ENCODE measurements at regions not wholly inside any gene's neighbourhood (a gene's known extent, or its start where the extent isn't known, plus 50 kb on each side); places are given as distances from the start of the nearest gene placed in this dataset.

DNA sequence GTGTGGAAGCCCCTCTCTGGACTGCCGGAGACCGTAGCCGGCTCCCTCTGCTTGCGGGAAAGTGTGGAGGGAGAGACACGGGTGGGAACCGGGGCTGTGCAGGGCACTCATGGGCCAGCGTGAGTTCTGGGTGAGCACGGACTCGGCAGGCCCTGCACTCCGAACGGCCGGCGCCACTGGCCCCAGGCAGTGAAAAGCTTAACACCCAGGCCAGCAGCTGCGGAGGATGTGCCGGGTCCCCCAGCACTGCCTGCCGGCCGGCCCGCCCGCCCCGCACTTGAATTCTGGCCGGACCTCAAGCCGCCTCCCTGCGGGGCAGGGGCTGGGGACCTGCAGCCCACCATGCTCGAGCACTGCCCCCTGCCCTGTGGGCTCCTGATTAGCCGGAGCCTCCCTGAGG, 147.0 kb downstream of the FGF9 start:
- Histone ChIP-seq H3K27ac (ENCODE audit: low read depth, low read length) (no peak overlapping the region), H3K27me3 (ENCODE audit: control insufficient read depth, insufficient read depth, low read length) (no peaks in the 10 kb centered on the region; the same call in 1 of the 2 replicates), H3K4me3 (ENCODE audit: low read depth, low read length) (no peak overlapping the region), H3K36me3 (ENCODE audit: control insufficient read depth, insufficient read depth, low read length) (no peaks in the 10 kb centered on the region), H3K4me1 (ENCODE audit: control insufficient read depth, insufficient read depth, low read length) (no peaks in the 10 kb centered on the region), H3K9ac (ENCODE audit: low read length) (no peak overlapping the region), H3K9me3 (ENCODE audit: control insufficient read depth, insufficient read depth, low read depth, low read length) (peaks cover 14% of the 10 kb centered on the region; the same call in 1 of the 2 replicates)

DNA sequence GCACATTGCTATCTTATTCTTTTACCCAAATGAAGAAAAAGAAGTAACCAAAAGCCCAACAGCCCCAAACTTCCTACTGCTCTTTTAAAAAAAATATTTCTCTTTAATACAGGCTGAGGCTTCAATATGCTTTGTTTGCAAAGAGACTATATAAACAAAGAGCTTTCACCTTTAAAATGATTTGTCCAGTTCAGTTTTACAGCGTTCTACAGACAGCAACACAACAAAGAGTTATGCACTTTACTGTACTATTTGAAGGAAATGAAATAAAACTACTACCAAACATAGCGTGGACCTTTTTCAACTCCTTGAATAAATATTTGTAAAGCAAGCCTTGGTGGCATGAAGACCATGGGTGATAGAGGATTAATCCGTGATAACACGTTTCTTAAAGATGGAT, 151.2 kb downstream of the FGF9 start:
- no peak overlapping the region for H3K4me3 ChIP-seq (ENCODE audit: low read depth, low read length)
- no peaks in the 10 kb centered on the region for H3K36me3 ChIP-seq (ENCODE audit: control insufficient read depth, insufficient read depth, low read length)
- no peak overlapping the region for H3K9ac ChIP-seq (ENCODE audit: low read length)
- H3K27me3 ChIP-seq (ENCODE audit: control insufficient read depth, insufficient read depth, low read length): no peaks in the 10 kb centered on the region
- no peak overlapping the region for H3K27ac ChIP-seq (ENCODE audit: low read depth, low read length)
- H3K9me3 ChIP-seq (ENCODE audit: control insufficient read depth, insufficient read depth, low read depth, low read length): peaks cover 10% of the 10 kb centered on the region; the same call in 1 of the 2 replicates
- no peaks in the 10 kb centered on the region for H3K4me1 ChIP-seq (ENCODE audit: control insufficient read depth, insufficient read depth, low read length)

DNA sequence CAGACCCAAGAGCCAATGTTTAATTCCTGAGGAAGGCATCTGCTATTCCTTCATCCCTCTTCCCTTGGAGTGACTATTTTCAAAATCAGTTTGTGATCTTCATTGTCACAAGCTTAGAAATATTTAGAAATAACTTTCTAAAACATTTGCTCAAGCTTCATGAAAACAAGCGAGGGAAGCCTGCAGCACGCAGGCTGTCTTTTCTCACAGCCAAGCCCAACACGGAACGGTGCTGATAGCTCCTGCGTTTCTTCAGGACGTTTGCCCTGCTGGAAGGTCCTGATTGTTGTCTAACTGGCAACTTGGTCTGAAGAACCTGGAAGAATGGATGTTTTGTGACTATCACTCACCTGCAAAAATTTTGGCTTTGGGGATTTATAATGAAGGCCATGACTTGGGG, 152.5 kb downstream of the FGF9 start:
- H3K9ac ChIP-seq (ENCODE audit: low read length): no peak overlapping the region
- H3K4me1 ChIP-seq (ENCODE audit: control insufficient read depth, insufficient read depth, low read length): no peaks in the 10 kb centered on the region
- 0 out of 2 replicates have a peak, but pooled peaks cover 3% of the 10 kb centered on the region for H3K9me3 ChIP-seq (ENCODE audit: control insufficient read depth, insufficient read depth, low read depth, low read length)
- no peak overlapping the region for H3K4me3 ChIP-seq (ENCODE audit: low read depth, low read length)
- no peaks in the 10 kb centered on the region for H3K27me3 ChIP-seq (ENCODE audit: control insufficient read depth, insufficient read depth, low read length)
- H3K36me3 ChIP-seq (ENCODE audit: control insufficient read depth, insufficient read depth, low read length): no peaks in the 10 kb centered on the region
- no peak overlapping the region for H3K27ac ChIP-seq (ENCODE audit: low read depth, low read length)

DNA sequence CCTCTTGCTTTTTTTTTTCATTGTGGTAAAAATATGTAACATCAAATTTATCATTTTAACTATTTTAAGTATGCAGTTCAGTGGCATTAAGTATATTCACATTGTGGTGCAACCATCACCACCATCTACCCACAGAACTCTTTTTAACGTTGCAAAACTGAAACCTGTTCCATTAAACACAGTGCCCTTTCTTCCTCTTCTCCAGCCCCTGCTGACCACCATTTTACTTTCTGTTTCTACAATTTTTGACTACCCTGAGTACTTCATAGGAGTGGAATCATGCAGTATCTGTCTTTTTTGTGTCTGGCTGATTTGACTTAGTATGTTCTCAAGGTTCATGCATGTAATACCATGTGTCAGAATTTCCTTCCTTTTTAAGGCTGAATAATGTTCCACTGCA, 153.1 kb downstream of the FGF9 start:
- no peak overlapping the region for H3K27ac ChIP-seq (ENCODE audit: low read depth, low read length)
- H3K4me1 ChIP-seq (ENCODE audit: control insufficient read depth, insufficient read depth, low read length): no peaks in the 10 kb centered on the region
- H3K27me3 ChIP-seq (ENCODE audit: control insufficient read depth, insufficient read depth, low read length): no peaks in the 10 kb centered on the region
- H3K9ac ChIP-seq (ENCODE audit: low read length): no peak overlapping the region
- H3K4me3 ChIP-seq (ENCODE audit: low read depth, low read length): no peak overlapping the region
- H3K36me3 ChIP-seq (ENCODE audit: control insufficient read depth, insufficient read depth, low read length): no peaks in the 10 kb centered on the region
- H3K9me3 ChIP-seq (ENCODE audit: control insufficient read depth, insufficient read depth, low read depth, low read length): no peaks in the 10 kb centered on the region

DNA sequence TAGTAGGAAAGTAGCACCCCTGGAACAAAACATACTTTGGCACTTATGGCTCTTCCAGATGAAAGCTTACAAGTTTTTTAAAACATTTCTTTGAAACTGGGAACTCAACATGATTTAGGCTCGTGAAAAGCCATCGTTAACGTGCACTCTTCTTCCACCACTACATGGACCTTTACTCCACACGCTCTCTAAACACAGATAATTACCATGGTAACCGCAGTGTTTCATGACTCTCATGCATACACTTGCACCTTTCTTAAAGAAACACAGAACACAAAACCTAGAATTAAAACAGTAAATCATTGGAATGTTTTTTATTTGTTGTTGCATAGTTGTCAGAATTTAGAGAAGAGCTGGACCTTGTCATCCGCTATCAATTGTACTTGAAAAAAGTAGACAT, 154.3 kb downstream of the FGF9 start:
- Histone ChIP-seq H3K27me3 (ENCODE audit: control insufficient read depth, insufficient read depth, low read length) (no peaks in the 10 kb centered on the region), H3K36me3 (ENCODE audit: control insufficient read depth, insufficient read depth, low read length) (no peaks in the 10 kb centered on the region), H3K9me3 (ENCODE audit: control insufficient read depth, insufficient read depth, low read depth, low read length) (no peaks in the 10 kb centered on the region), H3K4me3 (ENCODE audit: low read depth, low read length) (no peak overlapping the region), H3K27ac (ENCODE audit: low read depth, low read length) (no peak overlapping the region), H3K4me1 (ENCODE audit: control insufficient read depth, insufficient read depth, low read length) (no peaks in the 10 kb centered on the region), H3K9ac (ENCODE audit: low read length) (no peak overlapping the region)

DNA sequence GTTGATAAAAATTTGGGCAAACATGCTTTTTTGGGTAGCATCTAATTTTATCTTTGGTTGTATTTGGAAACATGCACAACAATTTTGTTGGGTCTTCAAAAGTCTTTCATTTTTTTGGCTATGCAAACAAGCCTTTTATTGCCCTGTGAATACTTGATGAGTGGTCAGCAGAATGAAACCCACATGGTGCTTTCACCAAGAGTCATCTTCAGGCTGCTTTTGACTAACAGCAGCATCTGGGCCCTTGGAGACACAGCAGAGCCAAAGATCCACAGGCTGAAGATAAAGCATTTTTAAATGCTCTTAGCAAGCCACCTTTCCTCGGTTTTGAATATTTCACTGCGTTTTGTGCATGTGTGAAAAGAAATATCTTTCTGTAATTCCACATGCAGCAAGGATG, 154.9 kb downstream of the FGF9 start:
- Histone ChIP-seq H3K9ac (ENCODE audit: low read length) (no peak overlapping the region), H3K36me3 (ENCODE audit: control insufficient read depth, insufficient read depth, low read length) (no peaks in the 10 kb centered on the region), H3K27ac (ENCODE audit: low read depth, low read length) (no peak overlapping the region), H3K4me3 (ENCODE audit: low read depth, low read length) (no peak overlapping the region), H3K27me3 (ENCODE audit: control insufficient read depth, insufficient read depth, low read length) (no peaks in the 10 kb centered on the region), H3K4me1 (ENCODE audit: control insufficient read depth, insufficient read depth, low read length) (no peaks in the 10 kb centered on the region), H3K9me3 (ENCODE audit: control insufficient read depth, insufficient read depth, low read depth, low read length) (no peaks in the 10 kb centered on the region)

DNA sequence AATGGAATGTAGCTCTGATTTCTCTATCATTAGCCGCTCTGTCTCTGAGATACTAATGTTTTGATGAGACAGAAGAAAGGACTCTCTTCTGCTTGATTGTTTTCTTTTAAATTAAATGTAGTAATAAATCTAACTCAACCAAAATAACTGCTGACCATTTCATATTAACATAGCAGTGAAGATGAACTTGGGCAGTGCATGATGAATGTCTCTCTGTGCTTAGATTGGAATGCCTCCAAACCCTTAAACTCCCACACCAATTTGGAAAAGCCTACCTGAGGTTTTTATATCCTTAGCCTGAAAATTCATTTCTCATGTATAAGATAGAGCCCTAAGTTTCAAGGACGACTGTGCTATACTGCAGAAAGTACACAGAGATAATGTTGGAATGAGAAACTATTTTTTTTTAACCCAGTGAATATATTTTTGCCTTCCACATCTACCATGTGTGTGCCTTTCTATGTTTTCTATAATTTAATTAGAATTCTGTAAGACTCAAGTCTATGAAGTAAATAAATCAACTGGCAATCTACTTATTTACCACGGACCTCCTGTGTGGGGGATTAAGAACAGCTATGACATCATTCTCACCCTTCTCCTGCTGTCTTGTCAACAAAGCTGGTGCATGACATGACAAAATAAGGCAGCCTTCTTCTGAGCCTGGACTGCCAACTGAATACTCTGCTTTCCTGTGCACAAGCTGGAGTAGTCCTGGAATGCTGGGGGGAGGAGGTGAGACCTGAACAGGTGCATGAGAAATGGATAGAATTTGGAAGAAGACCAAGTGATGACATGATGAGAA, 155.5 kb downstream of the FGF9 start:
- Histone ChIP-seq H3K27ac (ENCODE audit: low read depth, low read length) (no peak overlapping the region), H3K4me3 (ENCODE audit: low read depth, low read length) (no peak overlapping the region), H3K27me3 (ENCODE audit: control insufficient read depth, insufficient read depth, low read length) (no peaks in the 10 kb centered on the region)

DNA sequence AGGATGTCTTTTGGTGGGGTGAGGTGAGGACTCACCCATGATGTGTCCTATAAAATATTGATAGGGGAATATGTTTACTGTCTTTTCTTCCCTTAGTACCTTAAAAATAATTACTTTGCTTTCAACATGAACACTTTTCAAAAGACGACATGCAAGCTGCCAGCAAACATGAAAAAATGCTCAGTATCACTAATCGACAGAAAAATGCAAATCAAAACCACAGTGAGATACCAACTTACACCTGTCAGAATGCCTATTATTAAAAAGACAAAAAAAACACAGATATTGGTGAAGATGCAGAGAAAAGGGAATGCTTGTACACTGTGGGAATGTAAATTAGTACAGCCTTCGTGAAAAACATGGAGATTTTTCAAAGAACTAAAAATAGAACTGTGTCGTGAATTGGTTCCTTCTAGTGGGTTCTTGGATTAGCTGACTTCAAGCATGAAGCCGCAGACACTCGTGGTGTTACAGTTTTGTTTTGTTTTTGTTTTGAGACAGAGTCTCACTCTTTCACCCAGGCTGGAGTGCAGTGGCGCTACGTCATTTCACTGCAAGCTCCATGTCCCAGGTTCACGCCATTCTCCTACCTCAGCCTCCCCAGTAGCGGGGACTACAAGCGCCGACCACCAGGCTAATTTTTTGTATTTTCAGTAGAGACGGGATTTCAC, 160.9 kb downstream of the FGF9 start:
- no peaks in the 10 kb centered on the region for H3K36me3 ChIP-seq (ENCODE audit: control insufficient read depth, insufficient read depth, low read length)
- H3K27me3 ChIP-seq (ENCODE audit: control insufficient read depth, insufficient read depth, low read length): no peaks in the 10 kb centered on the region
- H3K4me3 ChIP-seq (ENCODE audit: low read depth, low read length): no peak overlapping the region
- H3K9me3 ChIP-seq (ENCODE audit: control insufficient read depth, insufficient read depth, low read depth, low read length): 0 out of 2 replicates have a peak, but pooled peaks cover 2% of the 10 kb centered on the region
- no peak overlapping the region for H3K9ac ChIP-seq (ENCODE audit: low read length)
- H3K4me1 ChIP-seq (ENCODE audit: control insufficient read depth, insufficient read depth, low read length): no peaks in the 10 kb centered on the region
- no peak overlapping the region for H3K27ac ChIP-seq (ENCODE audit: low read depth, low read length)

More for the DNA sequence above, 155.5 kb downstream of the FGF9 start:
- no peak overlapping the region for H3K9ac ChIP-seq (ENCODE audit: low read length)
- H3K36me3 ChIP-seq (ENCODE audit: control insufficient read depth, insufficient read depth, low read length): no peaks in the 10 kb centered on the region
- no peaks in the 10 kb centered on the region for H3K9me3 ChIP-seq (ENCODE audit: control insufficient read depth, insufficient read depth, low read depth, low read length)
- no peaks in the 10 kb centered on the region for H3K4me1 ChIP-seq (ENCODE audit: control insufficient read depth, insufficient read depth, low read length)

DNA sequence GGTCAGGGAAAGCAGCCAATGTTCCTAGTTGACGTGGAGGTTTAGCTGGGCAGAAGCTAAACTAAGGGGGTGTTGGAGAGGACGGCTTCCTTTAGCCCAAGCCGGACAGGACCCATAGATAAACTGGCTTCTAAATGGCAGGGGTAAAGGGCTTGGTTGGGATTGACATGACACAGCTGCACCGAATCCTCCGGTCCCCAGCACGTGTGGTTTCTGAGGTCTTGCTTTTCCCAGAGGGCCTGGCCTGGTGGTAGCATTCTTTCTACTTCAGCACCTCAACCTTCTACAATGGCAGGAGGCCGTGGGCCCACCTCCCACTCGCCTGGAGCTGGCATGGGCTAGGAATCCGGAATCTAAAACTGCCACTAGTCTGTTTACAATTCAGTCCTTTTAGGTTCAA, 163.0 kb downstream of the FGF9 start:
- Histone ChIP-seq H3K4me1 (ENCODE audit: control insufficient read depth, insufficient read depth, low read length) (no peaks in the 10 kb centered on the region), H3K27ac (ENCODE audit: low read depth, low read length) (no peak overlapping the region), H3K27me3 (ENCODE audit: control insufficient read depth, insufficient read depth, low read length) (no peaks in the 10 kb centered on the region), H3K9me3 (ENCODE audit: control insufficient read depth, insufficient read depth, low read depth, low read length) (0 out of 2 replicates have a peak, but pooled peaks cover 2% of the 10 kb centered on the region), H3K4me3 (ENCODE audit: low read depth, low read length) (no peak overlapping the region), H3K36me3 (ENCODE audit: control insufficient read depth, insufficient read depth, low read length) (no peaks in the 10 kb centered on the region), H3K9ac (ENCODE audit: low read length) (no peak overlapping the region)

DNA sequence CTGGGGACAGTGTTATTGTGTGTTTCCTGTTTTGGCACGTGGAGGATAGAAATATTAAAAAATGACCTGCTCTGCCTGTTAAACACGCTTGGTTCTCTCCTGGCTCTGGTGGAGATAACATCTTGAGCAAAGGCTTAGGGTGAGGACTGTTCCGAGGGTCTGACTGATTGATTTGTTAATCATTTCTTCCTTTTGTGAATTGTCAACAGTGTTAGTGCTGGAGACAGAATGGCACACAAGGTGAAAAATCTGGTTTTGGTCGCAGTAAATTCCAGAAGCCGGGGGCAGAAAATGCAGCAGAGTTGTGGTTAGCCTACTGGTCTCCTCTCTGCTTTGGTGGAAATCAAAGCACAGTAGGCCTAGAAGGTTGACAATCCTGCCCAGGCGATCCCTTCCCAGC, 163.6 kb downstream of the FGF9 start:
- H3K4me3 ChIP-seq (ENCODE audit: low read depth, low read length): no peak overlapping the region
- H3K9me3 ChIP-seq (ENCODE audit: control insufficient read depth, insufficient read depth, low read depth, low read length): 0 out of 2 replicates have a peak, but pooled peaks cover 2% of the 10 kb centered on the region
- no peak overlapping the region for H3K9ac ChIP-seq (ENCODE audit: low read length)
- no peaks in the 10 kb centered on the region for H3K27me3 ChIP-seq (ENCODE audit: control insufficient read depth, insufficient read depth, low read length)
- H3K27ac ChIP-seq (ENCODE audit: low read depth, low read length): no peak overlapping the region
- H3K36me3 ChIP-seq (ENCODE audit: control insufficient read depth, insufficient read depth, low read length): no peaks in the 10 kb centered on the region
- no peaks in the 10 kb centered on the region for H3K4me1 ChIP-seq (ENCODE audit: control insufficient read depth, insufficient read depth, low read length)

DNA sequence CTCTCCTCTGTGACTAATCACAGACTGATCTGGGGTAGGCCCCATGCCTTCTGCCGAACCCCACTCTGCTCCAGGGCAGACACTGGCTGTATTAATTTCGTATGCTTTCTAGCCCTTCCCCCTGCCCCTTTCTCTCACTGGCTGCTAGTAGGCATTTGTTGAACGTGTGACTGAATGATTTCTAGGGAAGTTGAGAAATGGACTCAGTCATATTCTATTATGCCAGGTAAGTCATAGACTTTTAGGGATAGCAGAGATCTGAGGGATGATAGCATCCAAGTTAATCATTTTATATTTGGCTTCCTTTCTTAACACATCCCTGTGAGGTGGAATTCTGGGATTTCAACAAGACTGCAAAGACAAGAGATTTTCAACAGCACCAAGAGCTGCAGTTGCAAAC, 166.4 kb downstream of the FGF9 start:
- no peaks in the 10 kb centered on the region for H3K27me3 ChIP-seq (ENCODE audit: control insufficient read depth, insufficient read depth, low read length)
- H3K36me3 ChIP-seq (ENCODE audit: control insufficient read depth, insufficient read depth, low read length): no peaks in the 10 kb centered on the region
- H3K4me3 ChIP-seq (ENCODE audit: low read depth, low read length): no peak overlapping the region
- no peak overlapping the region for H3K9ac ChIP-seq (ENCODE audit: low read length)
- H3K27ac ChIP-seq (ENCODE audit: low read depth, low read length): no peak overlapping the region
- no peaks in the 10 kb centered on the region; the same call in 1 of the 2 replicates for H3K4me1 ChIP-seq (ENCODE audit: control insufficient read depth, insufficient read depth, low read length)
- H3K9me3 ChIP-seq (ENCODE audit: control insufficient read depth, insufficient read depth, low read depth, low read length): no peaks in the 10 kb centered on the region
